ENCODE measurements at regions not wholly inside any gene's neighbourhood (a gene's known extent, or its start where the extent isn't known, plus 50 kb on each side); places are given as distances from the start of the nearest gene placed in this dataset.

- TF ChIP-seq SIN3A (IDR thresholded peaks at IDR 0.05; ENCODE audit: borderline replicate concordance, insufficient read depth, low read depth, low read length) (no peak), POLR2AphosphoS5 (IDR thresholded peaks at IDR 0.05; ENCODE audit: low read depth, low read length) (no peak), REST (IDR thresholded peaks at IDR 0.05; ENCODE audit: insufficient read depth in 1 of 2, low read depth in 2 of 2, low read length in 1 of 2) (no peak), CTCF (IDR thresholded peaks at IDR 0.05) (no peak), TCF7L2 (IDR thresholded peaks at IDR 0.05; ENCODE audit: low read depth, low read length) (no peak)
- ChIA-PET POLR2A (no interaction called here), CTCF (no interaction called here)
- H3K27ac ChIP-seq (ENCODE audit: low read length), result no peak overlapping the region
- in situ Hi-C loops (cut with HindIII; ENCODE audit: low pct_unique_long_range_greater_than_20kb, low sequenced_read_pairs), result no loop called here
- no peaks in the 10 kb centered on the region for H3K36me3 ChIP-seq (ENCODE audit: control insufficient read depth, insufficient read depth, low read length)
- no peaks in the 10 kb centered on the region for H3K9me3 ChIP-seq (ENCODE audit: control insufficient read depth, insufficient read depth, low read depth, low read length)
- DNase-seq (ENCODE audit: low read depth, low spot score) (no peak), ATAC-seq (no peak)
- intact Hi-C loops (cut with micrococcal nuclease; ENCODE audit: unreplicated experiment), result no loop called here
- H3K4me3 ChIP-seq (ENCODE audit: low read depth in 2 of 2, low read length in 2 of 2), result no peak overlapping the region
- H3K27me3 ChIP-seq (ENCODE audit: control insufficient read depth, insufficient read depth, low read length), result no peaks in the 10 kb centered on the region
- H3K4me1 ChIP-seq (ENCODE audit: control insufficient read depth, insufficient read depth, low read length), result no peaks in the 10 kb centered on the region
- no TSS peak for BruUV-seq (replicated peaks)
These were observed 91.1 kb downstream of the TTC32 start for GRCh38 chr2:19810637-19811036.

- BruUV-seq (replicated peaks), result no TSS peak
- in situ Hi-C loops (cut with HindIII; ENCODE audit: low pct_unique_long_range_greater_than_20kb, low sequenced_read_pairs) (no loop called here), intact Hi-C loops (cut with micrococcal nuclease; ENCODE audit: unreplicated experiment) (no loop called here)
- DNase-seq (ENCODE audit: low read depth, low spot score) (no peak), ATAC-seq (no peak)
- Histone ChIP-seq H3K27ac (ENCODE audit: low read length) (no peak overlapping the region), H3K36me3 (ENCODE audit: control insufficient read depth, insufficient read depth, low read length) (no peaks in the 10 kb centered on the region), H3K27me3 (ENCODE audit: control insufficient read depth, insufficient read depth, low read length) (no peaks in the 10 kb centered on the region), H3K4me1 (ENCODE audit: control insufficient read depth, insufficient read depth, low read length) (no peaks in the 10 kb centered on the region), H3K4me3 (ENCODE audit: low read depth in 2 of 2, low read length in 2 of 2) (no peak overlapping the region), H3K9me3 (ENCODE audit: control insufficient read depth, insufficient read depth, low read depth, low read length) (no peaks in the 10 kb centered on the region)
- CTCF ChIA-PET, result no interaction called here
- POLR2A ChIA-PET, result no interaction called here
- TF ChIP-seq POLR2AphosphoS5 (IDR thresholded peaks at IDR 0.05; ENCODE audit: low read depth, low read length) (no peak), REST (IDR thresholded peaks at IDR 0.05; ENCODE audit: insufficient read depth in 1 of 2, low read depth in 2 of 2, low read length in 1 of 2) (no peak), SIN3A (IDR thresholded peaks at IDR 0.05; ENCODE audit: borderline replicate concordance, insufficient read depth, low read depth, low read length) (no peak), TCF7L2 (IDR thresholded peaks at IDR 0.05; ENCODE audit: low read depth, low read length) (no peak), CTCF (IDR thresholded peaks at IDR 0.05) (no peak)
These were observed 91.6 kb downstream of the TTC32 start for GRCh38 chr2:19810148-19810547.
